Hematopoietic multipotent progenitor cell (in vitro differentiated cells): ENCODE measurements at regions not wholly inside any gene's neighbourhood (a gene's known extent, or its start where the extent isn't known, plus 50 kb on each side); places are given as distances from the start of the nearest gene placed in this dataset.
"Not testable (repeated sequence)": the region's sequence is repeated elsewhere in the genome, so short reads cannot be mapped to it uniquely, and the experiment has no call there.

Experiments used
- DNase-seq, 3 donors: peaks; one replicate each; pipeline ENCODE4 v3.0.0-alpha.2; 2011 to 2015; ENCODE audit warnings: low read depth in 2 of 3, low spot score in 2 of 3

GRCh38 chr9:129459547-129460322 is 161.2 kb downstream of the C9orf50 start:
- peak in 1 of 3 donors; percentile 37 for DNase-seq

- peak in 2 of 3 donors; percentile 87 to 95 for DNase-seq
Observed at GRCh38 chr9:129458663-129459546, 162.0 kb downstream of the C9orf50 start.

GRCh38 chr9:129458155-129458661 is 162.7 kb downstream of the C9orf50 start:
- DNase-seq: peak in 1 of 3 donors; percentile 59

- no peak for DNase-seq
Observed at GRCh38 chr9:129457325-129457779, 163.5 kb downstream of the C9orf50 start.

- DNase-seq: no peak
Observed at GRCh38 chr9:129456549-129457324, 164.2 kb downstream of the C9orf50 start.

GRCh38 chr9:129455151-129455995 is 165.5 kb downstream of the C9orf50 start:
- no peak for DNase-seq

DNA sequence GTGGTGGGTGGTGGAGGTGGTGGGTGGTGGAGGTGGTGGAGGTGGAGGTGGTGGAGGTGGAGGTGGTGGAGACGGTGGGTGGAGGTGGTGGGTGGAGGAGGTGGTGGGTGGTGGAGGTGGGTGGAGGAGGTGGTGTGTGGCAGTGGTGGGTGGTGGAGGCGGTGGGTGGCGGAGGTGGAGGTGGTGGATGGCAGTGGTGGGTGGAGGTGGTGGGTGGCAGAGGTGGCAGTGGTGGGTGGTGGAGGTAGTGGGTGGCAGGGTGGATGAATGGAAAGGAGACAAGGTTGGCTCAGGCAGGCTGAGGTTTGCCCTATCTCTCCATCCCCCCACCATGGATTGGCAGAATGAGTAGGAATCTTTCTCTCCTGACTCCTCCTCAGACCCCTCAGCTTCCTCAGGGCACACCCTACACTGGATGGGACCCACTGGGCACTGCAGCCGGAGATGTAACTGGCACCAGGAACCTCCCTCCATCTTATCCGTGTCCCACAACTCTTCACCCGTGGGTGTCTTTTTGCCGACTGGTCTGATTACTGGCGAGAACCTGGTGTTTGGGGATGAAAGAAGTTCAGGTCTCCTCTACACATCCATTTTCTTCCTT is 166.3 kb downstream of the C9orf50 start:
- DNase-seq: no peak

- DNase-seq: no peak
Observed at GRCh38 chr9:129453734-129454133, 167.2 kb downstream of the C9orf50 start.

- no peak for DNase-seq
Observed at GRCh38 chr9:129451669-129452068, 169.2 kb downstream of the C9orf50 start.

DNA sequence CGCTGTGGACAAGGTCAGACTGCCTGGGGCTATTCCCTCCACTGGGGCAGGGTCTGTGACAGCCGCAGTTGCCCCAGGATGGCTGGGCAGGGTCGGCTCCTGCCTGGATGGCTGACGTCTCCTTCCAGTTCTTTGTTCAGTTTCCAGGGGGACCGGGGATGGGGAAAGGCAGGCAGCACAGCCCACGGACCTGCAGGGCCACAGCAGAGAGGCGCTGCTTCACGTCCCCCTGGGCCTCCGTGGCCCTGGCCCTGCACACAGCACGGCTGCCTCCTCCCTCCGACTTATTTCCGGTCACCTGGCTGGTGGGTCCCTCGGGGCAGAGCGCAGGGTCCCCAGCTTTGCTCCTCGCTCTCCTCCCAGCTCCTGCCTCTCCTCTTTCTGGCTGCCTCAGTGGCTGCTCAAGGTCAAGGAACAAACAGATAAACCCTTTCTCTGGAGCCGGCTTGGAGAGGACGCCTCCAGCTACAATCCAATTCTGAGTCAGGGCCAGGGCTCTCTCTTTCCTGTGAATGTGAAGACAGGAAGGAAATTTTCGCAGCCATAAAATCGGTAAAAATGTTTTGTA is 169.7 kb downstream of the C9orf50 start:
- DNase-seq: no peak

- no peak for DNase-seq
Observed at GRCh38 chr9:129449066-129449465, 171.8 kb downstream of the C9orf50 start.

DNA sequence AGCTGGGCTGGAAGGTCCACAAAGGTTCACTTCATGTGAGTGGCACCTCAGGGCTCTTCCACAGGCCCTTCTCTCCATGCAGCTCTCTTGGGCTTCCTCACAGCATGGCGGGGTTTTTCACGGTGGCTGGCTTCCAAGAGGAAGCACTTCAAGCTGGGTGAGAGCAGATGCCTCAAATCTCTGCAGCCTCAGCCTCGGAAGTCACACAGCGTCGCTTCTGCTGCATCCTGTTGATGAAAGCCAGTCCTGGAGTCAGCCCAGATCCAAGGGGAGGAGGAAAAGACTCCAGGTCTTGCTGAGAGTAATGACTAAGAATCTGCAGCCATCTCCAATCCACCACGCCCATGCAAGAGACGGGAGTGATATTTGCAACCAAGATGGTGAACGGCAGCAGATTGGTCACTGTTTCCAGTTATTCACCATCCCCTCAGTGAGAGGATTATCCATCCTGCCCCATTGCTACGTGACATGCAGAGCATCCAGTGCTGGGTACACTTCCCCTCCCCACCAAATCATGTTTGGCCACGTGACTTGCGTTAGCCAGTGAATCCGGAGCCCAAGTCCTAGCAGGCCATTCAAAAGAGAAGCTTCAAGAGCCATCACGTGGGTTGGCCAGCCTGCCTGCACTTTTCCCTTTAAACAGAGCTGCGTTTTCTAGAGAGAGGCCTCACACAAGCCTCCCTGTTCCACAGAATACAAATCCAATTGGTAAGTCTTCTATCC is 173.9 kb downstream of the C9orf50 start:
- peak in 1 of 3 donors; percentile 51 for DNase-seq

GRCh38 chr9:129445794-129446306 is 175.1 kb downstream of the C9orf50 start:
- no peak for DNase-seq

GRCh38 chr9:129443515-129444164 is 177.3 kb downstream of the C9orf50 start:
- not testable (repeated sequence) for DNase-seq

GRCh38 chr9:129442803-129443511 is 177.9 kb downstream of the C9orf50 start:
- DNase-seq: no peak

DNA sequence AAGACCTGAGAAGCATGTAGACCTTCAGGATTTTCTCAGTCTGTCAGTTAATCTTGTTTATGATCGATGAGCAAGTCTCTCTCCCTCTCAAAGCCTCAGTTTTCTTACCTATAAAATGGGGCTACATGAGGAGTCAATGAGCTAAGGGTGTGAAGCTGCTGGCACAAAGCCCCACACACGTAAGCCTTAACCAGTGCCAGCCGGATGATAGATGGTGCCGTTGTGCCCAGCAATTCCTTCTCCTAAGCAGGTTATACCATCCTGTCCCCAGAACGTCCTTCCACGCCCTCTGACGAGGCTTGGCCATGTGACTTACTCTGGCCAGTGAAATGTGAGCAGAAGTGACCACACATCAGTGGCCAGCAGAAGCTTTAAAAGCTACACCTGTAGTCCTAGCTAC is 179.0 kb downstream of the C9orf50 start:
- DNase-seq: no peak
